ENCODE measurements at regions not wholly inside any gene's neighbourhood (a gene's known extent, or its start where the extent isn't known, plus 50 kb on each side); places are given as distances from the start of the nearest gene placed in this dataset.

DNA sequence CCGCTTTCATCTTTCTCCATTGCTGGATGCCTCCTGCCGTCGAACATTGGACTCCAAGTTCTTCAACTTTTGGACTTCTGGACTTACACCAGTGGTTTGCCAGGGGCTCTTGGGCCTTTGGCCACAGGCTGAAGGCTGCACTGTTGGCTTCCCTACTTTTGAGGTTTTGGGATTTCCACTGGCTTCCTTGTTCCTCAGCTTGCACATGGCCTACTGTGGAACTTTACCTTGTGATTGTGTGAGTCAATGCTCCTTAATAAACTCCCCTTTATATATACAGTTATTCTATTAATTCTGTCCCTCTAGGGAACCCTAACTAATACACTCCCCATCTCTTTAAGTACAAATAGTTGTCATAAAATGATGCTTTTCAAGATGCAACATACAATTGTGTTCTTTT is 595.3 kb downstream of the ARAP2 start:
- Mint-ChIP-seq H3K4me3 (no peak overlapping the region), H3K27me3 (ENCODE audit: insufficient read depth, low read depth) (peaks cover 3% of the 10 kb centered on the region), H3K27ac (no peak overlapping the region), H3K36me3 (no peaks in the 10 kb centered on the region), H3K4me1 (peaks cover 19% of the 10 kb centered on the region), H3K9me3 (no peaks in the 10 kb centered on the region)
- no peak overlapping the region for H3K4me2 ChIP-seq
- H2AFZ ChIP-seq (replicated peaks): no peak overlapping the region
- no peak overlapping the region for H3K9ac ChIP-seq
- no peak for DNase-seq (ENCODE audit: low spot score)
- H4K20me1 ChIP-seq (ENCODE audit: low read depth): no peaks in the 10 kb centered on the region
- H3F3A ChIP-seq (ENCODE audit: low read depth): no peaks in the 10 kb centered on the region
- no peaks in the 10 kb centered on the region for H3K36me3 ChIP-seq
- H3K27me3 ChIP-seq: no peaks in the 10 kb centered on the region
- no peaks in the 10 kb centered on the region for H3K79me2 ChIP-seq (ENCODE audit: low read depth)
- peaks cover 11% of the 10 kb centered on the region for H3K4me1 ChIP-seq
- no peak overlapping the region for H3K27ac ChIP-seq
- TF ChIP-seq EZH2phosphoT487 (IDR thresholded peaks at IDR 0.05): no peak
- no peak for TF ChIP-seq EZH2 (IDR thresholded peaks at IDR 0.05)
- TF ChIP-seq CTCF (IDR thresholded peaks at IDR 0.05): no peak
- H3K9me3 ChIP-seq (ENCODE audit: low read depth): no peaks in the 10 kb centered on the region
- H3K4me3 ChIP-seq: no peak overlapping the region

DNA sequence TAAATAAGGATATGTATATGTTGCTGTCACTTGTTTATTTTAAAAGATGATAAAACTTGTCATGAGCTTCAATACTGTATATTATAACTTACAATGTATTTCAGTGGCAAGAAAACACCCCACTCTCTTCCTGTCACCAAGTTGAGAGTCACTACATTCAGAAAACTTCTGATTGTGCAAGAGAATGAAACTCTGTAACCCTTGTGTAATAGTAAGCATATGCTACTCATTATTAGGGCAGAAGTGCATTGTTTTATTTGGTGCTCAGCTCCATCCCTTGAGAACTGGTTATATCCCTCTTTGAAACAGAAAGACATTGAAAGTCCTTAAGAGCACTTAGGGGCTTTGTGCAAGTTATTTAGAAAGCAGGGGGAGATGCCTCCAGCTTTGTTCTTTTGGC is 594.5 kb downstream of the ARAP2 start:
- H3K4me3 ChIP-seq: no peak overlapping the region
- Mint-ChIP-seq H3K4me3 (no peak overlapping the region), H3K9me3 (no peaks in the 10 kb centered on the region), H3K4me1 (peaks cover 19% of the 10 kb centered on the region), H3K36me3 (no peaks in the 10 kb centered on the region), H3K27me3 (ENCODE audit: insufficient read depth, low read depth) (peaks cover 3% of the 10 kb centered on the region), H3K27ac (no peak overlapping the region)
- H3K4me2 ChIP-seq: no peak overlapping the region
- no peak for DNase-seq (ENCODE audit: low spot score)
- no peaks in the 10 kb centered on the region for H3K79me2 ChIP-seq (ENCODE audit: low read depth)
- no peak overlapping the region for H3K9ac ChIP-seq
- H3K36me3 ChIP-seq: no peaks in the 10 kb centered on the region
- H3K9me3 ChIP-seq (ENCODE audit: low read depth): no peaks in the 10 kb centered on the region
- no peaks in the 10 kb centered on the region for H4K20me1 ChIP-seq (ENCODE audit: low read depth)
- H3K4me1 ChIP-seq: peaks cover 11% of the 10 kb centered on the region
- H3K27me3 ChIP-seq: no peaks in the 10 kb centered on the region
- TF ChIP-seq EZH2phosphoT487 (IDR thresholded peaks at IDR 0.05): no peak
- TF ChIP-seq EZH2 (IDR thresholded peaks at IDR 0.05): no peak
- no peak for TF ChIP-seq CTCF (IDR thresholded peaks at IDR 0.05)
- H3F3A ChIP-seq (ENCODE audit: low read depth): no peaks in the 10 kb centered on the region
- H2AFZ ChIP-seq (replicated peaks): no peak overlapping the region
- H3K27ac ChIP-seq: no peak overlapping the region

- Mint-ChIP-seq H3K4me1 (peaks cover 19% of the 10 kb centered on the region), H3K9me3 (no peaks in the 10 kb centered on the region), H3K27ac (peak overlapping the region; percentile 69), H3K27me3 (ENCODE audit: insufficient read depth, low read depth) (no peaks in the 10 kb centered on the region), H3K36me3 (no peaks in the 10 kb centered on the region), H3K4me3 (no peak overlapping the region)
- H3K9ac ChIP-seq: no peak overlapping the region
- no peak overlapping the region for H3K4me2 ChIP-seq
- TF ChIP-seq EZH2phosphoT487 (IDR thresholded peaks at IDR 0.05) (no peak), CTCF (IDR thresholded peaks at IDR 0.05) (no peak), EZH2 (IDR thresholded peaks at IDR 0.05) (no peak)
- H3K9me3 ChIP-seq (ENCODE audit: low read depth): no peaks in the 10 kb centered on the region
- no peaks in the 10 kb centered on the region for H3F3A ChIP-seq (ENCODE audit: low read depth)
- no peaks in the 10 kb centered on the region for H3K27me3 ChIP-seq
- peaks cover 11% of the 10 kb centered on the region for H3K4me1 ChIP-seq
- no peaks in the 10 kb centered on the region for H3K36me3 ChIP-seq
- no peaks in the 10 kb centered on the region for H4K20me1 ChIP-seq (ENCODE audit: low read depth)
- no peak overlapping the region for H3K4me3 ChIP-seq
- no peak overlapping the region for H2AFZ ChIP-seq (replicated peaks)
- no peak for DNase-seq (ENCODE audit: low spot score)
- no peaks in the 10 kb centered on the region for H3K79me2 ChIP-seq (ENCODE audit: low read depth)
- no peak overlapping the region for H3K27ac ChIP-seq
Observed at GRCh38 chr4:35652197-35652596, 592.1 kb downstream of the ARAP2 start.

- Mint-ChIP-seq H3K4me1 (peaks cover 19% of the 10 kb centered on the region), H3K9me3 (no peaks in the 10 kb centered on the region), H3K4me3 (no peak overlapping the region), H3K27me3 (ENCODE audit: insufficient read depth, low read depth) (no peaks in the 10 kb centered on the region), H3K27ac (no peak overlapping the region), H3K36me3 (no peaks in the 10 kb centered on the region)
- H3K4me3 ChIP-seq: no peak overlapping the region
- no peaks in the 10 kb centered on the region for H3K27me3 ChIP-seq
- H3K9me3 ChIP-seq (ENCODE audit: low read depth): no peaks in the 10 kb centered on the region
- no peak for DNase-seq (ENCODE audit: low spot score)
- no peak overlapping the region for H3K9ac ChIP-seq
- H3K4me2 ChIP-seq: no peak overlapping the region
- peaks cover 11% of the 10 kb centered on the region for H3K4me1 ChIP-seq
- no peaks in the 10 kb centered on the region for H3K79me2 ChIP-seq (ENCODE audit: low read depth)
- no peak overlapping the region for H3K27ac ChIP-seq
- no peaks in the 10 kb centered on the region for H3K36me3 ChIP-seq
- no peaks in the 10 kb centered on the region for H3F3A ChIP-seq (ENCODE audit: low read depth)
- TF ChIP-seq EZH2phosphoT487 (IDR thresholded peaks at IDR 0.05) (no peak), CTCF (IDR thresholded peaks at IDR 0.05) (no peak), EZH2 (IDR thresholded peaks at IDR 0.05) (no peak)
- no peak overlapping the region for H2AFZ ChIP-seq (replicated peaks)
- no peaks in the 10 kb centered on the region for H4K20me1 ChIP-seq (ENCODE audit: low read depth)
Observed at GRCh38 chr4:35653451-35653850, 590.9 kb downstream of the ARAP2 start.

All from neural progenitor cell (in vitro differentiated cells).